Esophagus muscularis mucosa (tissue), 4 donors: ENCODE measurements at regions not wholly inside any gene's neighbourhood (a gene's known extent, or its start where the extent isn't known, plus 50 kb on each side); places are given as distances from the start of the nearest gene placed in this dataset.

Experiments used
- CTCF ChIP-seq, 3 experiments: fragments of 200-600 bp in 2 of 3; fragments of 450-650 bp in 1 of 3; sonication (generic) in 2 of 3; IDR thresholded peaks; one replicate each; pipeline ENCODE4 v1.5.1; 2017 to 2019; ENCODE audit warnings: antibody characterized with exemption in 3 of 3, mild to moderate bottlenecking in 2 of 3, moderate library complexity in 1 of 3
- EP300 ChIP-seq: sonication (generic); formaldehyde crosslinking; IDR thresholded peaks from one replicate; pipeline ENCODE4 v1.6.1; 2017; ENCODE audit warnings: antibody characterized with exemption
- POLR2A ChIP-seq: fragments of 450-650 bp; IDR thresholded peaks from one replicate; pipeline ENCODE4 v1.6.1; 2017; ENCODE audit warnings: antibody characterized with exemption, moderate library complexity, mild to moderate bottlenecking, low read depth
- POLR2AphosphoS5 ChIP-seq, 2 donors: sonication (generic); formaldehyde crosslinking; IDR thresholded peaks; one replicate each; pipeline ENCODE4 v1.6.1; 2017; ENCODE audit warnings: antibody characterized with exemption in 2 of 2

- TF ChIP-seq EP300 (no peak), POLR2AphosphoS5 (IDR thresholded peaks at IDR 0.05) (no peak), CTCF (IDR thresholded peaks at IDR 0.05) (no peak), POLR2A (no peak)
Observed at GRCh38 chr14:62077676-62078261, 315.5 kb downstream of the SNAPC1 start.
